SHP77 treated with DMSO at 0.1 percent for 48 hours (cell line): ENCODE measurements at regions not wholly inside any gene's neighbourhood (a gene's known extent, or its start where the extent isn't known, plus 50 kb on each side); places are given as distances from the start of the nearest gene placed in this dataset.
"Not testable (repeated sequence)": the region's sequence is repeated elsewhere in the genome, so short reads cannot be mapped to it uniquely, and the experiment has no call there.

ENCODE experiments used
- DNase-seq: peaks from one replicate; lab custom pipeline; 2025; lab: John Stamatoyannopoulos, UW

- no peak for DNase-seq
Measured at GRCh38 chr5:116881921-116882531, 307.4 kb upstream of the SEMA6A start.

- no peak for DNase-seq
Measured at GRCh38 chr5:116880601-116881000, 306.0 kb upstream of the SEMA6A start.

- no peak for DNase-seq
Measured at GRCh38 chr5:116880150-116880549, 305.5 kb upstream of the SEMA6A start.

GRCh38 chr5:116876240-116876840, 301.7 kb upstream of the SEMA6A start:
- no peak for DNase-seq

GRCh38 chr5:116872986-116873385, 298.4 kb upstream of the SEMA6A start:
- no peak for DNase-seq

- DNase-seq, result no peak
Measured at GRCh38 chr5:116872486-116872885, 297.9 kb upstream of the SEMA6A start.

GRCh38 chr5:116867825-116868224, 293.2 kb upstream of the SEMA6A start:
- not testable (repeated sequence) for DNase-seq

GRCh38 chr5:116865651-116866050, 291.0 kb upstream of the SEMA6A start:
- DNase-seq, result no peak

- DNase-seq, result no peak
Measured at GRCh38 chr5:116864838-116865190, 290.2 kb upstream of the SEMA6A start.

GRCh38 chr5:116864157-116864837, 289.7 kb upstream of the SEMA6A start:
- DNase-seq, result no peak

GRCh38 chr5:116862632-116863455, 288.2 kb upstream of the SEMA6A start:
- no peak for DNase-seq

- DNase-seq, result no peak
Measured at GRCh38 chr5:116861666-116862065, 287.0 kb upstream of the SEMA6A start.

- no peak for DNase-seq
Measured at GRCh38 chr5:116861097-116861496, 286.5 kb upstream of the SEMA6A start.

GRCh38 chr5:116859666-116860320, 285.2 kb upstream of the SEMA6A start:
- no peak for DNase-seq

GRCh38 chr5:116858705-116859333, 284.2 kb upstream of the SEMA6A start:
- DNase-seq, result no peak

- not testable (repeated sequence) for DNase-seq
Measured at GRCh38 chr5:116858020-116858419, 283.4 kb upstream of the SEMA6A start.

GRCh38 chr5:116856271-116856670, 281.6 kb upstream of the SEMA6A start:
- DNase-seq, result no peak

- DNase-seq, result no peak
Measured at GRCh38 chr5:116853992-116854391, 279.4 kb upstream of the SEMA6A start.

- DNase-seq, result no peak
Measured at GRCh38 chr5:116848954-116849581, 274.4 kb upstream of the SEMA6A start.

- DNase-seq, result no peak
Measured at GRCh38 chr5:116847960-116848359, 273.3 kb upstream of the SEMA6A start.

GRCh38 chr5:116844015-116844414, 269.4 kb upstream of the SEMA6A start:
- DNase-seq, result no peak
